Endothelial cell of umbilical vein (primary cell): ENCODE measurements at regions not wholly inside any gene's neighbourhood (a gene's known extent, or its start where the extent isn't known, plus 50 kb on each side); places are given as distances from the start of the nearest gene placed in this dataset.

Source experiments
- BruUV-seq: library from RNA; stranded (reverse); fragments of 400-500 nt; replicated peaks from 2 replicates; lab custom pipeline; 2021; lab: Mats Ljungman, UMichigan
- CTCF ChIA-PET: fragments of 300-600, 350-600 bp; sonication (Branson Sonifier 250); formaldehyde crosslinking; loops from one replicate; lab custom pipeline; 2021; ENCODE audit warnings: antibody characterized with exemption, inconsistent platforms; lab: Charles Lee
- POLR2A ChIA-PET: fragments of 300-600, 350-600 bp; sonication (Branson Sonifier 250); formaldehyde crosslinking; loops from one replicate; lab custom pipeline; 2021; ENCODE audit warnings: antibody characterized with exemption, inconsistent platforms; lab: Charles Lee
- DNase-seq: peaks from one replicate; pipeline ENCODE4 v3.0.0-alpha.2; 2011; ENCODE audit warnings: low read depth, low spot score
- FAIRE-seq: peaks from 2 replicates; lab custom pipeline; 2011; peaks lifted over from hg19 to GRCh38; lab: Jason Lieb, UNC
- H2AFZ ChIP-seq: 2 replicates; pipeline ENCODE4 v1.6.0; 2012; ENCODE audit warnings: low read depth, low read length, control low read depth, inconsistent platforms
- H3K27ac ChIP-seq: 2 replicates; pipeline ENCODE4 v1.5.1; 2011; ENCODE audit warnings: low read depth, mild to moderate bottlenecking, control low read depth, low read length, moderate library complexity; ENCODE audit not compliant: insufficient read depth
- H3K27me3 ChIP-seq, 2 experiments: 2 replicates each; pipeline versions ENCODE4 v1.6.0 to v1.6.1; 2011; ENCODE audit warnings: low read length in 2 of 2, mixed read lengths in 1 of 2; ENCODE audit not compliant: control insufficient read depth in 2 of 2, insufficient read depth in 2 of 2
- H3K36me3 ChIP-seq, 2 experiments: 2 replicates in 1 of 2; 3 replicates in 1 of 2; pipeline ENCODE4 v1.5.1; 2011; ENCODE audit warnings: low read length in 2 of 2, mild to moderate bottlenecking in 1 of 2, moderate library complexity in 1 of 2; ENCODE audit not compliant: control insufficient read depth in 2 of 2, insufficient read depth in 2 of 2; ENCODE audit errors: extremely low read depth in 1 of 2
- H3K4me1 ChIP-seq: 3 replicates; pipeline ENCODE4 v1.5.1; 2011; ENCODE audit warnings: mild to moderate bottlenecking, low read length; ENCODE audit not compliant: control insufficient read depth, insufficient read depth; ENCODE audit errors: extremely low read depth
- H3K4me2 ChIP-seq: 2 replicates; pipeline ENCODE4 v1.6.1; 2011; ENCODE audit warnings: low read length, control low read depth, mixed read lengths; ENCODE audit not compliant: insufficient read depth
- H3K4me3 ChIP-seq, 3 experiments: fragments of 200-600 bp in 1 of 3; sonication (generic), shearing (Covaris generic) in 1 of 3; replicated peaks in 1 of 3; 2 replicates each; pipeline ENCODE4 v1.5.1; 2011 to 2016; ENCODE audit warnings: control low read depth in 3 of 3, low read length in 3 of 3, mild to moderate bottlenecking in 2 of 3, inconsistent platforms in 1 of 3, low read depth in 1 of 3, moderate library complexity in 1 of 3; ENCODE audit not compliant: insufficient read depth in 1 of 3
- H3K79me2 ChIP-seq: 2 replicates; pipeline ENCODE4 v1.6.0; 2012; ENCODE audit warnings: low read length, inconsistent platforms; ENCODE audit not compliant: control insufficient read depth, insufficient read depth
- H3K9ac ChIP-seq: replicated peaks from 2 replicates; pipeline ENCODE3; 2011; ENCODE audit warnings: low read length, control low read depth; ENCODE audit not compliant: insufficient read depth; ENCODE audit errors: extremely low read depth
- H3K9me1 ChIP-seq: replicated peaks from 3 replicates; pipeline ENCODE4 v1.6.0; 2011; ENCODE audit warnings: mild to moderate bottlenecking, low read length; ENCODE audit not compliant: control insufficient read depth, insufficient read depth; ENCODE audit errors: extremely low read depth
- H3K9me3 ChIP-seq: replicated peaks from 2 replicates; pipeline ENCODE4 v1.5.1; 2012; ENCODE audit warnings: low read length, inconsistent platforms; ENCODE audit not compliant: control insufficient read depth, insufficient read depth
- H4K20me1 ChIP-seq: replicated peaks from 2 replicates; pipeline ENCODE3; 2011; ENCODE audit warnings: mild to moderate bottlenecking, low read length; ENCODE audit not compliant: control insufficient read depth, insufficient read depth; ENCODE audit errors: extremely low read depth
- CTCF ChIP-seq, 2 donors: IDR thresholded peaks; 1 replicate in 1 of 2; 2 replicates in 1 of 2; pipeline ENCODE4 v1.5.1; 2011; ENCODE audit warnings: low read length in 2 of 2, mild to moderate bottlenecking in 2 of 2, moderate library complexity in 2 of 2, control low read depth in 1 of 2, inconsistent platforms in 1 of 2, low read depth in 1 of 2; ENCODE audit not compliant: insufficient read depth in 1 of 2; ENCODE audit errors: extremely low read depth in 1 of 2
- EZH2 ChIP-seq: IDR thresholded peaks from 2 replicates; pipeline ENCODE4 v1.6.1; 2012; ENCODE audit warnings: borderline replicate concordance, low read depth, mild to moderate bottlenecking, moderate library complexity, low read length, inconsistent platforms; ENCODE audit not compliant: severe bottlenecking
- FOS ChIP-seq: IDR thresholded peaks from 2 replicates; pipeline ENCODE4 v1.6.1; 2011; ENCODE audit warnings: mild to moderate bottlenecking, low read length, moderate library complexity, borderline replicate concordance; ENCODE audit not compliant: insufficient read depth
- GATA2 ChIP-seq: IDR thresholded peaks from 2 replicates; pipeline ENCODE4 v1.7.0; 2011; ENCODE audit warnings: low read depth, mild to moderate bottlenecking, moderate library complexity, mixed read lengths, low read length; ENCODE audit not compliant: insufficient read length, insufficient read depth
- JUN ChIP-seq: IDR thresholded peaks from 2 replicates; pipeline ENCODE4 v1.6.1; 2011; ENCODE audit warnings: borderline replicate concordance, low read depth; ENCODE audit not compliant: insufficient read length, insufficient read depth
- MAX ChIP-seq: IDR thresholded peaks from 2 replicates; pipeline ENCODE4 v1.6.1; 2011; ENCODE audit not compliant: insufficient read depth, insufficient read length
- MYC ChIP-seq: IDR thresholded peaks from one replicate; pipeline ENCODE4 v1.6.1; 2011; ENCODE audit warnings: mild to moderate bottlenecking, low read depth, low read length
- POLR2A ChIP-seq: IDR thresholded peaks from 2 replicates; pipeline ENCODE4 v1.6.1; 2012; ENCODE audit warnings: low read depth, mild to moderate bottlenecking, control low read depth, low read length
- POLR2AphosphoS5 ChIP-seq: IDR thresholded peaks from 2 replicates; pipeline ENCODE4 v1.6.1; 2012; ENCODE audit warnings: low read depth, mild to moderate bottlenecking, control low read depth, low read length, moderate library complexity; ENCODE audit not compliant: insufficient read depth
- dilution Hi-C: fragments of 300-500 bp; cut with MboI; formaldehyde crosslinking; loops from one replicate; pipeline ENCODE4 v1.15.0; 2019; ENCODE audit warnings: low sequenced_read_pairs; ENCODE audit not compliant: extremely low pct_ligation_motif_present
- intact Hi-C: fragments of 100-400 bp; cut with micrococcal nuclease; formaldehyde crosslinking; loops from one replicate; pipeline ENCODE4 v1.10.0; 2022

GRCh38 chr2:54065411-54065810 lies 50.0 kb upstream of the ACYP2 start:
- Histone ChIP-seq H3K9ac (no peak overlapping the region), H2AFZ (no peak overlapping the region), H3K9me1 (no peaks in the 10 kb centered on the region), H3K79me2 (no peaks in the 10 kb centered on the region), H3K4me1 (no peaks in the 10 kb centered on the region), H4K20me1 (no peaks in the 10 kb centered on the region), H3K4me2 (no peak overlapping the region), H3K9me3 (no peaks in the 10 kb centered on the region), H3K4me3 (no peak overlapping the region), H3K36me3 (no peaks in the 10 kb centered on the region), H3K27ac (no peak overlapping the region), H3K27me3 (no peaks in the 10 kb centered on the region)
- no peak for DNase-seq
- TF ChIP-seq POLR2A: no peak
- no peak for TF ChIP-seq MYC
- no peak for TF ChIP-seq JUN
- TF ChIP-seq FOS: no peak
- no peak for TF ChIP-seq EZH2
- no peak for TF ChIP-seq MAX
- TF ChIP-seq GATA2: no peak
- TF ChIP-seq POLR2AphosphoS5: no peak
- no peak for TF ChIP-seq CTCF (IDR thresholded peaks at IDR 0.05; ENCODE audit: extremely low read depth in 1 of 2, insufficient read depth in 1 of 2, low read depth in 1 of 2, low read length in 2 of 2)
- no TSS peak for BruUV-seq
- dilution Hi-C loops (no loop called here), intact Hi-C loops (no loop called here)
- no peak for FAIRE-seq
- POLR2A ChIA-PET: no interaction called here
- CTCF ChIA-PET: no interaction called here
